ENCODE measurements at regions not wholly inside any gene's neighbourhood (a gene's known extent, or its start where the extent isn't known, plus 50 kb on each side); places are given as distances from the start of the nearest gene placed in this dataset.

GRCh38 chr9:80501635-80502034 lies 929.9 kb downstream of the TLE4 start:
- TF ChIP-seq, protein P1, sequence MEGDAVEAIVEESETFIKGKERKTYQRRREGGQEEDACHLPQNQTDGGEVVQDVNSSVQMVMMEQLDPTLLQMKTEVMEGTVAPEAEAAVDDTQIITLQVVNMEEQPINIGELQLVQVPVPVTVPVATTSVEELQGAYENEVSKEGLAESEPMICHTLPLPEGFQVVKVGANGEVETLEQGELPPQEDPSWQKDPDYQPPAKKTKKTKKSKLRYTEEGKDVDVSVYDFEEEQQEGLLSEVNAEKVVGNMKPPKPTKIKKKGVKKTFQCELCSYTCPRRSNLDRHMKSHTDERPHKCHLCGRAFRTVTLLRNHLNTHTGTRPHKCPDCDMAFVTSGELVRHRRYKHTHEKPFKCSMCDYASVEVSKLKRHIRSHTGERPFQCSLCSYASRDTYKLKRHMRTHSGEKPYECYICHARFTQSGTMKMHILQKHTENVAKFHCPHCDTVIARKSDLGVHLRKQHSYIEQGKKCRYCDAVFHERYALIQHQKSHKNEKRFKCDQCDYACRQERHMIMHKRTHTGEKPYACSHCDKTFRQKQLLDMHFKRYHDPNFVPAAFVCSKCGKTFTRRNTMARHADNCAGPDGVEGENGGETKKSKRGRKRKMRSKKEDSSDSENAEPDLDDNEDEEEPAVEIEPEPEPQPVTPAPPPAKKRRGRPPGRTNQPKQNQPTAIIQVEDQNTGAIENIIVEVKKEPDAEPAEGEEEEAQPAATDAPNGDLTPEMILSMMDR (IDR thresholded peaks at IDR 0.05; ENCODE audit: control extremely low read depth in 1 of 3, insufficient read depth in 1 of 3, low read depth in 1 of 3, low read length in 3 of 3) = no peak
- no peak for TF ChIP-seq POLR2A (IDR thresholded peaks at IDR 0.05; ENCODE audit: control extremely low read depth in 1 of 2, low read depth in 2 of 2, low read length in 2 of 2)
- no peak for TF ChIP-seq POLR2AphosphoS5 (IDR thresholded peaks at IDR 0.05; ENCODE audit: low read depth, low read length)
- TF ChIP-seq CREB1 (IDR thresholded peaks at IDR 0.05) = no peak
- TF ChIP-seq TAF1 (IDR thresholded peaks at IDR 0.05; ENCODE audit: low read depth, low read length) = no peak
- no peak for TF ChIP-seq USF2 (IDR thresholded peaks at IDR 0.05; ENCODE audit: low read length)
- TF ChIP-seq YY1 (IDR thresholded peaks at IDR 0.05; ENCODE audit: low read depth, low read length) = no peak
- no peak for TF ChIP-seq BRCA1 (IDR thresholded peaks at IDR 0.05; ENCODE audit: low read depth, low read length)
- no peak for TF ChIP-seq TBP (IDR thresholded peaks at IDR 0.05; ENCODE audit: low read depth, low read length)
- no peak for TF ChIP-seq EZH2 (IDR thresholded peaks at IDR 0.05; ENCODE audit: low read depth, low read length, severe bottlenecking)
- no peak for TF ChIP-seq ATF2 (IDR thresholded peaks at IDR 0.05; ENCODE audit: low read length)
- no peak for TF ChIP-seq TCF12 (IDR thresholded peaks at IDR 0.05; ENCODE audit: low read depth, low read length)
- no peak for TF ChIP-seq NRF1 (IDR thresholded peaks at IDR 0.05; ENCODE audit: low read depth, low read length)
- no peak for TF ChIP-seq CBX5 (IDR thresholded peaks at IDR 0.05; ENCODE audit: low read depth, low read length)
